Effector memory CD8-positive, alpha-beta T cell (primary cell): ENCODE measurements at regions not wholly inside any gene's neighbourhood (a gene's known extent, or its start where the extent isn't known, plus 50 kb on each side); places are given as distances from the start of the nearest gene placed in this dataset.

Experiments used
- ATAC-seq: fragments of 150-1000 bp; cut with Tn5 transposase; replicated peaks from 2 replicates; pipeline ENCODE4 v1.10.0; 2021; ENCODE audit warnings: mild to moderate bottlenecking, moderate library complexity
- DNase-seq, 3 experiments: peaks; one replicate each; pipeline ENCODE4 v3.0.0; 2021
- H3K27ac Mint-ChIP-seq, 2 donors: one replicate each; pipeline ENCODE4 v1.8.0; 2022; ENCODE audit warnings: mild to moderate bottlenecking in 2 of 2, mixed read lengths in 2 of 2, moderate library complexity in 2 of 2
- H3K27me3 Mint-ChIP-seq, 2 donors: one replicate each; pipeline ENCODE4 v1.8.0; 2022; ENCODE audit warnings: mixed read lengths in 2 of 2
- H3K36me3 Mint-ChIP-seq: one replicate; pipeline ENCODE4 v1.8.0; 2022; ENCODE audit warnings: mild to moderate bottlenecking, moderate library complexity, mixed read lengths; ENCODE audit not compliant: insufficient read depth
- H3K4me1 Mint-ChIP-seq, 2 donors: one replicate each; pipeline ENCODE4 v1.8.0; 2022; ENCODE audit warnings: low read depth in 2 of 2, mixed read lengths in 2 of 2
- H3K4me3 Mint-ChIP-seq, 2 donors: one replicate each; pipeline ENCODE4 v1.8.0; 2022; ENCODE audit warnings: mild to moderate bottlenecking in 2 of 2, mixed read lengths in 2 of 2, moderate library complexity in 2 of 2
- H3K9me3 Mint-ChIP-seq, 2 donors: one replicate each; pipeline ENCODE4 v1.8.0; 2022; ENCODE audit warnings: mixed read lengths in 2 of 2

DNA sequence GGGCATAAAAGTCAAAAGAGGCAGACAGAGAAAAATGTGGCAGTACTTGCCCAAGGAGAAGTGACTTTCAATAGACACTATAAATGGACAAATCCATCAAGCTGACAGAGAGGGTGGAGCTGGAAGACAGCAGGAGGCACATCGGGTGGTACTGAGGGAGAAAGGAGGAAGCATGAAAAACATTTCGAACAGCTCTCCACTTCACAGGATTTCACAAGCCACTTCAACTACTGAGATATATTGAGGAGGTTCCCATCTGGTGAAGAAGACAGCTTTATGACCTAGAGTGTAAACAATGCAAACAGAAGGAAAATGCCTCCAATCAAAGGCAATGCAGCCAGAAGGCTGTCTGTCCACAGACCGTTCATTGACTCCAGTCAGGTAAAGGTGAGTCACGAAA lies 259.4 kb upstream of the ECI2 start:
- ATAC-seq (no peak), DNase-seq (no peak)
- Mint-ChIP-seq H3K27me3 (peaks cover 6 to 24% of the 10 kb centered on the region in 2 donors), H3K9me3 (no peaks in the 10 kb centered on the region), H3K36me3 (no peaks in the 10 kb centered on the region), H3K27ac (no peak overlapping the region), H3K4me1 (no peaks in the 10 kb centered on the region), H3K4me3 (no peak overlapping the region)

GRCh38 chr6:4388675-4389074 lies 253.3 kb upstream of the ECI2 start:
- no peak for DNase-seq
- peaks cover 9 to 10% of the 10 kb centered on the region in 2 donors for H3K9me3 Mint-ChIP-seq

DNA sequence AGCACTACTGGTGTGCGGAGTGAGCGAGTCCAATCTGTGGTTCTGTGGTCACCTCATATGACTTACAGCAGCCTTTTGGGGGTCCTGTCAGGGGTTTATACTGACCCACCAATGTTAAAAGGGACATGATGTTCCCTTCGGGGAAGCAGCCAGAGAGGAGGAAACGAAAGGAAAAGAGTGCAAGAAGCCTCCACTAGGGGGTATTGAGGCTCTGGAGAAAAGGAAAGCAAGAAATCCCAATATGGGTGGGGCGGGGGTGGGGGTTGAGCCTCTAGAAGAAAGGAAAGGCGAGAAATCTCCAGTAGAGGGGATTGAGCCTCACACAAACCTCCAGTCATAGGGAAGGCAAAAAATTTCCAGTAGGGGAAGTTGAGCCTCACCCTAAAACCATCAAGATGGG lies 249.3 kb upstream of the ECI2 start:
- peaks cover 12 to 28% of the 10 kb centered on the region in 2 donors for H3K9me3 Mint-ChIP-seq
- H3K4me1 Mint-ChIP-seq: no peaks in the 10 kb centered on the region
- peaks cover 3% of the 10 kb centered on the region for H3K36me3 Mint-ChIP-seq
- ATAC-seq: no peak
- H3K27me3 Mint-ChIP-seq: peaks cover 34 to 37% of the 10 kb centered on the region in 2 donors
- no peak overlapping the region for H3K27ac Mint-ChIP-seq
- no peak overlapping the region for H3K4me3 Mint-ChIP-seq
- no peak for DNase-seq

More at GRCh38 chr6:4388675-4389074, 253.3 kb upstream of the ECI2 start:
- Mint-ChIP-seq H3K36me3 (no peaks in the 10 kb centered on the region), H3K4me1 (no peaks in the 10 kb centered on the region), H3K27ac (no peak overlapping the region), H3K4me3 (no peak overlapping the region), H3K27me3 (peaks cover 7 to 10% of the 10 kb centered on the region in 2 donors)
- ATAC-seq: no peak

- ATAC-seq: no peak
- H3K4me3 Mint-ChIP-seq: no peak overlapping the region
- DNase-seq: no peak
- peaks cover 3% of the 10 kb centered on the region for H3K36me3 Mint-ChIP-seq
- H3K27me3 Mint-ChIP-seq: peaks cover 37 to 43% of the 10 kb centered on the region in 2 donors
- peaks cover 12 to 28% of the 10 kb centered on the region in 2 donors for H3K9me3 Mint-ChIP-seq
- H3K27ac Mint-ChIP-seq: no peak overlapping the region
- no peaks in the 10 kb centered on the region for H3K4me1 Mint-ChIP-seq
Observed at GRCh38 chr6:4383910-4384638, 248.7 kb upstream of the ECI2 start.

GRCh38 chr6:4382362-4382853 lies 247.0 kb upstream of the ECI2 start:
- ATAC-seq: no peak
- Mint-ChIP-seq H3K27me3 (peaks cover 45 to 58% of the 10 kb centered on the region in 2 donors), H3K4me1 (no peaks in the 10 kb centered on the region), H3K36me3 (peaks cover 3% of the 10 kb centered on the region), H3K4me3 (no peak overlapping the region), H3K9me3 (peaks cover 12 to 28% of the 10 kb centered on the region in 2 donors), H3K27ac (no peak overlapping the region)
- DNase-seq: no peak

DNA sequence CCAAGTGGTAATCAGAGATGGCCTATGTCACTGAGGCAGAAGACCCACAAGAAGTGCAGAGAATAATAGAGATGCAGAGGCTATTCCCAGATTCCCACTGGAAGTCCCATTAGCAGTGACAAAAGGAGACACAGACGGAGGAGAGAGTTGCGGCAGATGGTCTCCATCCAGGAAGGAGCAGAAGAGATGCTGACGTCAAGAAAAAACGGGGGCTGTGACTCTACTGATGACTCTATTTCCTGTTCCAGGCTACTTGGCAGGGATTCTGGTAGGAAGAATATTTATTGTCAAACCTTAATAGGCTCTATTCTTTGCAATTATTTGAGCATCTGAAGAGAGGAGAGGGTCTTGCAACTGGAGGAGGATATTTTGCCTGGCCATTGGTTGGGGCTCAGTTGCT lies 246.0 kb upstream of the ECI2 start:
- Mint-ChIP-seq H3K27me3 (peaks cover 40 to 68% of the 10 kb centered on the region in 2 donors), H3K4me1 (no peaks in the 10 kb centered on the region), H3K27ac (no peak overlapping the region), H3K36me3 (peaks cover 3% of the 10 kb centered on the region), H3K4me3 (no peak overlapping the region), H3K9me3 (peaks cover 12 to 28% of the 10 kb centered on the region in 2 donors)
- DNase-seq: no peak
- ATAC-seq: no peak

GRCh38 chr6:4380881-4381281 lies 245.5 kb upstream of the ECI2 start:
- ATAC-seq: no peak
- DNase-seq: no peak
- no peaks in the 10 kb centered on the region for H3K4me1 Mint-ChIP-seq
- H3K36me3 Mint-ChIP-seq: peaks cover 5% of the 10 kb centered on the region
- no peak overlapping the region for H3K4me3 Mint-ChIP-seq
- H3K9me3 Mint-ChIP-seq: peaks cover 10 to 28% of the 10 kb centered on the region in 2 donors
- no peak overlapping the region for H3K27ac Mint-ChIP-seq
- peaks cover 36 to 72% of the 10 kb centered on the region in 2 donors for H3K27me3 Mint-ChIP-seq

- H3K27me3 Mint-ChIP-seq: peaks cover 41 to 75% of the 10 kb centered on the region in 2 donors
- peaks cover 10 to 28% of the 10 kb centered on the region in 2 donors for H3K9me3 Mint-ChIP-seq
- no peak overlapping the region for H3K4me3 Mint-ChIP-seq
- DNase-seq: no peak
- H3K27ac Mint-ChIP-seq: no peak overlapping the region
- H3K4me1 Mint-ChIP-seq: no peaks in the 10 kb centered on the region
- no peak for ATAC-seq
- peaks cover 10% of the 10 kb centered on the region for H3K36me3 Mint-ChIP-seq
Observed at GRCh38 chr6:4379958-4380357, 244.6 kb upstream of the ECI2 start.

- H3K36me3 Mint-ChIP-seq: peaks cover 10% of the 10 kb centered on the region
- ATAC-seq: no peak
- DNase-seq: no peak
- H3K27ac Mint-ChIP-seq: no peak overlapping the region
- no peaks in the 10 kb centered on the region for H3K4me1 Mint-ChIP-seq
- H3K27me3 Mint-ChIP-seq: peaks cover 47 to 90% of the 10 kb centered on the region in 2 donors
- no peak overlapping the region for H3K4me3 Mint-ChIP-seq
- peaks cover 2 to 18% of the 10 kb centered on the region in 2 donors for H3K9me3 Mint-ChIP-seq
Observed at GRCh38 chr6:4378319-4378996, 243.1 kb upstream of the ECI2 start.

GRCh38 chr6:4377603-4378002 lies 242.2 kb upstream of the ECI2 start:
- Mint-ChIP-seq H3K9me3 (peaks cover 2 to 17% of the 10 kb centered on the region in 2 donors), H3K27me3 (peaks cover 47 to 98% of the 10 kb centered on the region in 2 donors)

DNA sequence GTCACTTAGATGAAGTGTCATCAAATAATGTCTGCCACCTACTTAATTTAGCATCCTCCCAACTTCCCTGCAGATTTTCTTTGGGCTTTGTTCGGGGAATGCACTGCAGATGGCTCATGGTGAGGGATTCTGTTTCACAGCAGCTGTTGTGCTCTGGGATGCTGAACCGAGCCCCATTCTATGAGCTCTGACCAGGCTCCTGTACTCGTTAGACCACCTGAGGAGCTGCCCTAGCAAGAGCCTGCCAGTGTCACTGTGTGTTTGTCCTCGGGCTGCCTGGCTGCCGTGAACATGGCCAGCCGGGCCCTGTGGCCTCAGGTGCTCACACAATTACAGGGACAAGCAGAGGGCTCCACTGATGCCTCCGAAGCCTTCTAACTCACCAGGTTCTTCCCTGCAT lies 238.8 kb upstream of the ECI2 start:
- no peak overlapping the region for H3K4me3 Mint-ChIP-seq
- no peak for DNase-seq
- no peaks in the 10 kb centered on the region for H3K4me1 Mint-ChIP-seq
- peaks cover 7% of the 10 kb centered on the region for H3K36me3 Mint-ChIP-seq
- ATAC-seq: no peak
- no peaks in the 10 kb centered on the region for H3K9me3 Mint-ChIP-seq
- H3K27me3 Mint-ChIP-seq: peaks cover 35 to 89% of the 10 kb centered on the region in 2 donors
- H3K27ac Mint-ChIP-seq: no peak overlapping the region

More at GRCh38 chr6:4377603-4378002, 242.2 kb upstream of the ECI2 start:
- ATAC-seq: no peak
- no peak overlapping the region for H3K27ac Mint-ChIP-seq
- H3K4me3 Mint-ChIP-seq: no peak overlapping the region
- H3K36me3 Mint-ChIP-seq: peaks cover 10% of the 10 kb centered on the region
- H3K4me1 Mint-ChIP-seq: no peaks in the 10 kb centered on the region
- no peak for DNase-seq

- H3K4me1 Mint-ChIP-seq: no peaks in the 10 kb centered on the region
- H3K4me3 Mint-ChIP-seq: no peak overlapping the region
- H3K27ac Mint-ChIP-seq: no peak overlapping the region
- peaks cover 7% of the 10 kb centered on the region for H3K36me3 Mint-ChIP-seq
- H3K27me3 Mint-ChIP-seq: peaks cover 34 to 91% of the 10 kb centered on the region in 2 donors
- ATAC-seq (no peak), DNase-seq (no peak)
- no peaks in the 10 kb centered on the region for H3K9me3 Mint-ChIP-seq
Observed at GRCh38 chr6:4372866-4373265, 237.5 kb upstream of the ECI2 start.

- ATAC-seq: no peak
- H3K27ac Mint-ChIP-seq: no peak overlapping the region
- peaks cover 7% of the 10 kb centered on the region for H3K36me3 Mint-ChIP-seq
- H3K4me1 Mint-ChIP-seq: no peaks in the 10 kb centered on the region
- H3K9me3 Mint-ChIP-seq: no peaks in the 10 kb centered on the region
- H3K27me3 Mint-ChIP-seq: peaks cover 40 to 87% of the 10 kb centered on the region in 2 donors
- no peak for DNase-seq
- H3K4me3 Mint-ChIP-seq: no peak overlapping the region
Observed at GRCh38 chr6:4371207-4371921, 236.0 kb upstream of the ECI2 start.
